SU-DHL-6 (cell line): ENCODE measurements at regions not wholly inside any gene's neighbourhood (a gene's known extent, or its start where the extent isn't known, plus 50 kb on each side); places are given as distances from the start of the nearest gene placed in this dataset.

ENCODE experiments used
- EZH2phosphoT487 ChIP-seq: fragments of 200-600 bp; sonication (generic), shearing (Covaris generic); conservative IDR thresholded peaks from 2 replicates; pipeline ENCODE4 v1.6.1; 2018; ENCODE audit warnings: mild to moderate bottlenecking, antibody characterized with exemption, low read length, moderate library complexity, mixed read lengths
- TF ChIP-seq, protein P1 (sequence below): fragments of 200-600 bp; sonication (generic); IDR thresholded peaks from one replicate; pipeline ENCODE4 v1.5.1; 2017; ENCODE audit warnings: antibody characterized with exemption, mild to moderate bottlenecking, low read length, moderate library complexity; ENCODE audit not compliant: insufficient read depth, poor library complexity, severe bottlenecking

GRCh38 chr6:23213651-23214050, 644.3 kb downstream of the HDGFL1 start:
- TF ChIP-seq, protein P1, sequence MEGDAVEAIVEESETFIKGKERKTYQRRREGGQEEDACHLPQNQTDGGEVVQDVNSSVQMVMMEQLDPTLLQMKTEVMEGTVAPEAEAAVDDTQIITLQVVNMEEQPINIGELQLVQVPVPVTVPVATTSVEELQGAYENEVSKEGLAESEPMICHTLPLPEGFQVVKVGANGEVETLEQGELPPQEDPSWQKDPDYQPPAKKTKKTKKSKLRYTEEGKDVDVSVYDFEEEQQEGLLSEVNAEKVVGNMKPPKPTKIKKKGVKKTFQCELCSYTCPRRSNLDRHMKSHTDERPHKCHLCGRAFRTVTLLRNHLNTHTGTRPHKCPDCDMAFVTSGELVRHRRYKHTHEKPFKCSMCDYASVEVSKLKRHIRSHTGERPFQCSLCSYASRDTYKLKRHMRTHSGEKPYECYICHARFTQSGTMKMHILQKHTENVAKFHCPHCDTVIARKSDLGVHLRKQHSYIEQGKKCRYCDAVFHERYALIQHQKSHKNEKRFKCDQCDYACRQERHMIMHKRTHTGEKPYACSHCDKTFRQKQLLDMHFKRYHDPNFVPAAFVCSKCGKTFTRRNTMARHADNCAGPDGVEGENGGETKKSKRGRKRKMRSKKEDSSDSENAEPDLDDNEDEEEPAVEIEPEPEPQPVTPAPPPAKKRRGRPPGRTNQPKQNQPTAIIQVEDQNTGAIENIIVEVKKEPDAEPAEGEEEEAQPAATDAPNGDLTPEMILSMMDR, result no peak
- no peak for TF ChIP-seq EZH2phosphoT487
